Panc1 (cell line): ENCODE measurements at regions not wholly inside any gene's neighbourhood (a gene's known extent, or its start where the extent isn't known, plus 50 kb on each side); places are given as distances from the start of the nearest gene placed in this dataset.

Experiments
- POLR2AphosphoS5 ChIP-seq: IDR thresholded peaks from 2 replicates; pipeline ENCODE4 v1.6.1; 2012; ENCODE audit warnings: mild to moderate bottlenecking, low read depth, low read length, moderate library complexity
- SIN3A ChIP-seq: IDR thresholded peaks from 2 replicates; pipeline ENCODE4 v1.6.1; 2012; ENCODE audit warnings: low read depth, mild to moderate bottlenecking, low read length, moderate library complexity, borderline replicate concordance; ENCODE audit not compliant: insufficient read depth
- TCF7L2 ChIP-seq: IDR thresholded peaks from 2 replicates; pipeline ENCODE4 v1.6.1; 2011; ENCODE audit warnings: mild to moderate bottlenecking, low read depth, low read length, inconsistent platforms
- TF ChIP-seq, protein P1 (sequence below): fragments of 450-650 bp; IDR thresholded peaks from 2 replicates; pipeline ENCODE4 v1.5.1; 2017; ENCODE audit warnings: mild to moderate bottlenecking
- TF ChIP-seq, protein P2 (sequence below), 2 experiments: IDR thresholded peaks; 2 replicates each; pipeline ENCODE4 v1.6.1; 2011 to 2012; ENCODE audit warnings: low read depth in 2 of 2, control low read depth in 1 of 2, low read length in 1 of 2, mild to moderate bottlenecking in 1 of 2, moderate library complexity in 1 of 2; ENCODE audit not compliant: insufficient read depth in 1 of 2

DNA sequence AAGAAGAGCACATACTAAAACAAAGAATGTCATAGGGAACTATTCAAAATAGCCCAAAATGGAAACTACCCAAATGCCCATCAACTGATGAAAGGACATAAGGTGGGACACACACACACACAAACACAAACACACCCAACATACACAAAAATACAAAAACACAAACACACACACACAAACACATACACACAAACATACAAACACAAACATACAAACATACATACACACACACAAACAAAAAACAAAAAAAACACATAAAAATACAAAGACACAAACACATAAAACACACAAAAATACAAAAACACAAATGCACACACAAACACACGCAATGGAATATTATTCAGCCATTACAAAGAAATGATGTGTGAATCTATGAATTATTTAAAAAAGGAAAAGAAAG, 203.6 kb downstream of the ERMARD start:
- TF ChIP-seq, protein P1, sequence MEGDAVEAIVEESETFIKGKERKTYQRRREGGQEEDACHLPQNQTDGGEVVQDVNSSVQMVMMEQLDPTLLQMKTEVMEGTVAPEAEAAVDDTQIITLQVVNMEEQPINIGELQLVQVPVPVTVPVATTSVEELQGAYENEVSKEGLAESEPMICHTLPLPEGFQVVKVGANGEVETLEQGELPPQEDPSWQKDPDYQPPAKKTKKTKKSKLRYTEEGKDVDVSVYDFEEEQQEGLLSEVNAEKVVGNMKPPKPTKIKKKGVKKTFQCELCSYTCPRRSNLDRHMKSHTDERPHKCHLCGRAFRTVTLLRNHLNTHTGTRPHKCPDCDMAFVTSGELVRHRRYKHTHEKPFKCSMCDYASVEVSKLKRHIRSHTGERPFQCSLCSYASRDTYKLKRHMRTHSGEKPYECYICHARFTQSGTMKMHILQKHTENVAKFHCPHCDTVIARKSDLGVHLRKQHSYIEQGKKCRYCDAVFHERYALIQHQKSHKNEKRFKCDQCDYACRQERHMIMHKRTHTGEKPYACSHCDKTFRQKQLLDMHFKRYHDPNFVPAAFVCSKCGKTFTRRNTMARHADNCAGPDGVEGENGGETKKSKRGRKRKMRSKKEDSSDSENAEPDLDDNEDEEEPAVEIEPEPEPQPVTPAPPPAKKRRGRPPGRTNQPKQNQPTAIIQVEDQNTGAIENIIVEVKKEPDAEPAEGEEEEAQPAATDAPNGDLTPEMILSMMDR, result no peak
- TF ChIP-seq POLR2AphosphoS5 (no peak), SIN3A (no peak), TCF7L2 (no peak)
- TF ChIP-seq, protein P2, sequence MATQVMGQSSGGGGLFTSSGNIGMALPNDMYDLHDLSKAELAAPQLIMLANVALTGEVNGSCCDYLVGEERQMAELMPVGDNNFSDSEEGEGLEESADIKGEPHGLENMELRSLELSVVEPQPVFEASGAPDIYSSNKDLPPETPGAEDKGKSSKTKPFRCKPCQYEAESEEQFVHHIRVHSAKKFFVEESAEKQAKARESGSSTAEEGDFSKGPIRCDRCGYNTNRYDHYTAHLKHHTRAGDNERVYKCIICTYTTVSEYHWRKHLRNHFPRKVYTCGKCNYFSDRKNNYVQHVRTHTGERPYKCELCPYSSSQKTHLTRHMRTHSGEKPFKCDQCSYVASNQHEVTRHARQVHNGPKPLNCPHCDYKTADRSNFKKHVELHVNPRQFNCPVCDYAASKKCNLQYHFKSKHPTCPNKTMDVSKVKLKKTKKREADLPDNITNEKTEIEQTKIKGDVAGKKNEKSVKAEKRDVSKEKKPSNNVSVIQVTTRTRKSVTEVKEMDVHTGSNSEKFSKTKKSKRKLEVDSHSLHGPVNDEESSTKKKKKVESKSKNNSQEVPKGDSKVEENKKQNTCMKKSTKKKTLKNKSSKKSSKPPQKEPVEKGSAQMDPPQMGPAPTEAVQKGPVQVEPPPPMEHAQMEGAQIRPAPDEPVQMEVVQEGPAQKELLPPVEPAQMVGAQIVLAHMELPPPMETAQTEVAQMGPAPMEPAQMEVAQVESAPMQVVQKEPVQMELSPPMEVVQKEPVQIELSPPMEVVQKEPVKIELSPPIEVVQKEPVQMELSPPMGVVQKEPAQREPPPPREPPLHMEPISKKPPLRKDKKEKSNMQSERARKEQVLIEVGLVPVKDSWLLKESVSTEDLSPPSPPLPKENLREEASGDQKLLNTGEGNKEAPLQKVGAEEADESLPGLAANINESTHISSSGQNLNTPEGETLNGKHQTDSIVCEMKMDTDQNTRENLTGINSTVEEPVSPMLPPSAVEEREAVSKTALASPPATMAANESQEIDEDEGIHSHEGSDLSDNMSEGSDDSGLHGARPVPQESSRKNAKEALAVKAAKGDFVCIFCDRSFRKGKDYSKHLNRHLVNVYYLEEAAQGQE (IDR thresholded peaks at IDR 0.05; ENCODE audit: insufficient read depth in 1 of 2, low read depth in 2 of 2, low read length in 1 of 2), result no peak
